ENCODE measurements at regions not wholly inside any gene's neighbourhood (a gene's known extent, or its start where the extent isn't known, plus 50 kb on each side); places are given as distances from the start of the nearest gene placed in this dataset.

- DNase-seq (ENCODE audit: insufficient read length, low spot score) (no peak), FAIRE-seq (no peak)
Observed at GRCh38 chr2:117693154-117693553, 121.3 kb upstream of the DDX18 start.

GRCh38 chr2:117693651-117694050, 120.8 kb upstream of the DDX18 start:
- DNase-seq (ENCODE audit: insufficient read length, low spot score) (no peak), FAIRE-seq (no peak)

- FAIRE-seq (no peak), DNase-seq (ENCODE audit: insufficient read length, low spot score) (no peak)
Observed at GRCh38 chr2:117698287-117698686, 116.2 kb upstream of the DDX18 start.

- no peak for FAIRE-seq
- DNase-seq (ENCODE audit: insufficient read length, low spot score): no peak
Observed at GRCh38 chr2:117698819-117699218, 115.7 kb upstream of the DDX18 start.

GRCh38 chr2:117700471-117700870, 114.0 kb upstream of the DDX18 start:
- DNase-seq (ENCODE audit: insufficient read length, low spot score): no peak
- no peak for FAIRE-seq

GRCh38 chr2:117701365-117701764, 113.1 kb upstream of the DDX18 start:
- FAIRE-seq (no peak), DNase-seq (ENCODE audit: insufficient read length, low spot score) (no peak)

GRCh38 chr2:117702098-117702497, 112.4 kb upstream of the DDX18 start:
- FAIRE-seq (no peak), DNase-seq (ENCODE audit: insufficient read length, low spot score) (no peak)

GRCh38 chr2:117703858-117704257, 110.6 kb upstream of the DDX18 start:
- FAIRE-seq (no peak), DNase-seq (ENCODE audit: insufficient read length, low spot score) (no peak)

- FAIRE-seq: no peak
Observed at GRCh38 chr2:117704818-117705217, 109.7 kb upstream of the DDX18 start.

GRCh38 chr2:117707874-117708273, 106.6 kb upstream of the DDX18 start:
- no peak for DNase-seq (ENCODE audit: insufficient read length, low spot score)
- no peak for FAIRE-seq

More at GRCh38 chr2:117704818-117705217, 109.7 kb upstream of the DDX18 start:
- DNase-seq (ENCODE audit: insufficient read length, low spot score): no peak

GRCh38 chr2:117712684-117713083, 101.8 kb upstream of the DDX18 start:
- no peak for DNase-seq (ENCODE audit: insufficient read length, low spot score)
- no peak for FAIRE-seq

GRCh38 chr2:117714110-117714509, 100.4 kb upstream of the DDX18 start:
- no peak for DNase-seq (ENCODE audit: insufficient read length, low spot score)
- no peak for FAIRE-seq

- DNase-seq (ENCODE audit: insufficient read length, low spot score) (no peak), FAIRE-seq (no peak)
Observed at GRCh38 chr2:117714745-117715417, 99.6 kb upstream of the DDX18 start.

- FAIRE-seq: no peak
- DNase-seq (ENCODE audit: insufficient read length, low spot score): no peak
Observed at GRCh38 chr2:117716505-117716904, 98.0 kb upstream of the DDX18 start.

GRCh38 chr2:117717072-117717471, 97.4 kb upstream of the DDX18 start:
- FAIRE-seq: no peak
- DNase-seq (ENCODE audit: insufficient read length, low spot score): no peak

GRCh38 chr2:117718048-117718447, 96.4 kb upstream of the DDX18 start:
- no peak for FAIRE-seq
- DNase-seq (ENCODE audit: insufficient read length, low spot score): no peak

- DNase-seq (ENCODE audit: insufficient read length, low spot score) (no peak), FAIRE-seq (no peak)
Observed at GRCh38 chr2:117720765-117721164, 93.7 kb upstream of the DDX18 start.

- FAIRE-seq (no peak), DNase-seq (ENCODE audit: insufficient read length, low spot score) (no peak)
Observed at GRCh38 chr2:117723483-117723882, 91.0 kb upstream of the DDX18 start.

GRCh38 chr2:117723888-117724434, 90.5 kb upstream of the DDX18 start:
- DNase-seq (ENCODE audit: insufficient read length, low spot score): no peak
- no peak for FAIRE-seq

- FAIRE-seq (no peak), DNase-seq (ENCODE audit: insufficient read length, low spot score) (no peak)
Observed at GRCh38 chr2:117726747-117727146, 87.7 kb upstream of the DDX18 start.

GRCh38 chr2:117737846-117738245, 76.6 kb upstream of the DDX18 start:
- FAIRE-seq (no peak), DNase-seq (ENCODE audit: insufficient read length, low spot score) (no peak)

- FAIRE-seq (no peak), DNase-seq (ENCODE audit: insufficient read length, low spot score) (no peak)
Observed at GRCh38 chr2:117738991-117739839, 75.3 kb upstream of the DDX18 start.
